Vagina (tissue), 2 donors: ENCODE measurements at regions not wholly inside any gene's neighbourhood (a gene's known extent, or its start where the extent isn't known, plus 50 kb on each side); places are given as distances from the start of the nearest gene placed in this dataset.

ENCODE experiments used
- CTCF ChIP-seq, 3 experiments: fragments of 450-650 bp in 2 of 3; fragments of 200-600 bp in 1 of 3; sonication (generic) in 1 of 3; IDR thresholded peaks; one replicate each; pipeline ENCODE4 v1.5.1; 2017 to 2019; ENCODE audit warnings: antibody characterized with exemption in 3 of 3, mild to moderate bottlenecking in 2 of 3, moderate library complexity in 2 of 3
- POLR2A ChIP-seq, 2 donors: fragments of 450-650 bp; IDR thresholded peaks; one replicate each; pipeline ENCODE4 v1.6.1; 2017; ENCODE audit warnings: antibody characterized with exemption in 2 of 2, mild to moderate bottlenecking in 2 of 2, moderate library complexity in 2 of 2
- POLR2AphosphoS5 ChIP-seq, 2 donors: sonication (generic); formaldehyde crosslinking; IDR thresholded peaks; one replicate each; pipeline ENCODE4 v1.9.0; 2017; ENCODE audit warnings: antibody characterized with exemption in 2 of 2, mild to moderate bottlenecking in 2 of 2, low read depth in 1 of 2; ENCODE audit not compliant: insufficient read depth in 1 of 2

- TF ChIP-seq CTCF (IDR thresholded peaks at IDR 0.05) (no peak), POLR2AphosphoS5 (IDR thresholded peaks at IDR 0.05; ENCODE audit: insufficient read depth in 1 of 2, low read depth in 1 of 2) (no peak), POLR2A (IDR thresholded peaks at IDR 0.05) (no peak)
These were observed 453.8 kb upstream of the KCNMB2 start for GRCh38 chr3:178082326-178082906.
